Endodermal cell (in vitro differentiated cells): ENCODE measurements at regions not wholly inside any gene's neighbourhood (a gene's known extent, or its start where the extent isn't known, plus 50 kb on each side); places are given as distances from the start of the nearest gene placed in this dataset.

Source experiments
- DNase-seq: peaks from one replicate; pipeline ENCODE4 v3.0.0-alpha.2; 2017
- H3K27ac ChIP-seq: 2 replicates; pipeline ENCODE4 v1.5.1; 2013; ENCODE audit warnings: mild to moderate bottlenecking, low read depth, low read length, moderate library complexity
- H3K27me3 ChIP-seq: 2 replicates; pipeline ENCODE4 v1.6.1; 2013; ENCODE audit warnings: mild to moderate bottlenecking, low read length, moderate library complexity; ENCODE audit not compliant: insufficient read depth, control insufficient read depth, poor library complexity, severe bottlenecking
- H3K36me3 ChIP-seq: 2 replicates; pipeline ENCODE4 v1.7.0; 2013; ENCODE audit warnings: mild to moderate bottlenecking, low read length, moderate library complexity; ENCODE audit not compliant: control insufficient read depth, insufficient read depth
- H3K4me1 ChIP-seq: one replicate; pipeline ENCODE4 v1.7.0; 2013; ENCODE audit warnings: low read length; ENCODE audit not compliant: control insufficient read depth, insufficient read depth
- H3K4me3 ChIP-seq: 2 replicates; pipeline ENCODE4 v1.5.1; 2013; ENCODE audit warnings: mild to moderate bottlenecking, low read length, moderate library complexity
- H3K9ac ChIP-seq: 2 replicates; pipeline ENCODE4 v1.6.1; 2013; ENCODE audit warnings: mild to moderate bottlenecking, low read length, moderate library complexity; ENCODE audit not compliant: poor library complexity, severe bottlenecking; ENCODE audit errors: extremely low read depth
- H3K9me3 ChIP-seq: 2 replicates; pipeline ENCODE4 v1.6.1; 2013; ENCODE audit warnings: mild to moderate bottlenecking, low read length, moderate library complexity; ENCODE audit not compliant: control insufficient read depth
- H3K27ac Mint-ChIP-seq: 2 replicates; pipeline ENCODE4 v1.8.0; 2020; ENCODE audit warnings: mixed read lengths
- H3K27me3 Mint-ChIP-seq: 2 replicates; pipeline ENCODE4 v1.8.0; 2021; ENCODE audit warnings: mild to moderate bottlenecking, mixed read lengths; ENCODE audit not compliant: insufficient read depth
- H3K36me3 Mint-ChIP-seq: 2 replicates; pipeline ENCODE4 v1.8.0; 2020; ENCODE audit warnings: low read depth, mixed read lengths
- H3K4me1 Mint-ChIP-seq: 2 replicates; pipeline ENCODE4 v1.8.0; 2020; ENCODE audit warnings: mixed read lengths
- H3K4me3 Mint-ChIP-seq: 2 replicates; pipeline ENCODE4 v1.8.0; 2020; ENCODE audit warnings: mild to moderate bottlenecking, moderate library complexity, mixed read lengths
- H3K9me3 Mint-ChIP-seq: 2 replicates; pipeline ENCODE4 v1.8.0; 2020; ENCODE audit warnings: mild to moderate bottlenecking, mixed read lengths
- WGBS, 2 experiments: methylation state at CpG; one replicate each; pipeline versions ENCODE4 v1.1.5 to v1.1.7; 2013; ENCODE audit warnings: missing lambda C conversion rate in 2 of 2, mixed read lengths in 1 of 2; ENCODE audit not compliant: insufficient coverage in 1 of 2, insufficient read length in 1 of 2; 5-methylcytosine and 5-hydroxymethylcytosine counted together
- TF ChIP-seq, protein P1 (sequence below): fragments of 200-600 bp; sonication (generic); conservative IDR thresholded peaks from 2 replicates; pipeline ENCODE4 v1.5.0; 2021; ENCODE audit warnings: antibody characterized with exemption, mild to moderate bottlenecking

DNA sequence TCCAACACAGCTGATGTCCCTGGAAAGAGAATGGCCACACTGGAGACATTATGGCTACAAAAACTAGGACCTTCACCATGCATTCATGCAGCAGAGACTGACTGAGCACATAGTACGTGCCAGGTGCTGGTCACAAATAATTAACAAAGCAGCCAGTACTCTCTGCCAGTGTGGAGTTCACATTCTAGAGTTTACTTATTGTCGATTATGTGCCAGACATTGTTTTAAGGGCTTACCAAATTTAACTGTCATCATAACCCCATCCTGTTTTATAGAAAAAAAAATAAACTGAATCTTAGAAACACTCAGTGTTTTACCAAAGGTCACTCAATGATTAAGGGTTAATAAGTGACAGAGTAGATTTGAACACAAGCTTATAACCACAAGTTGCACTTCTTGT, 143.3 kb downstream of the RRAGC start:
- Histone ChIP-seq H3K4me3 (no peak overlapping the region), H3K36me3 (no peaks in the 10 kb centered on the region), H3K27me3 (peaks cover 7% of the 10 kb centered on the region), H3K27ac (no peak overlapping the region), H3K9ac (no peak overlapping the region), H3K4me1 (peaks cover 4% of the 10 kb centered on the region), H3K9me3 (peaks cover 12% of the 10 kb centered on the region)
- Mint-ChIP-seq H3K27me3 (peaks cover 30% of the 10 kb centered on the region), H3K36me3 (no peaks in the 10 kb centered on the region), H3K9me3 (peaks cover 4% of the 10 kb centered on the region), H3K4me3 (no peak overlapping the region), H3K4me1 (peaks cover 6% of the 10 kb centered on the region), H3K27ac (no peak overlapping the region)
- TF ChIP-seq, protein P1, sequence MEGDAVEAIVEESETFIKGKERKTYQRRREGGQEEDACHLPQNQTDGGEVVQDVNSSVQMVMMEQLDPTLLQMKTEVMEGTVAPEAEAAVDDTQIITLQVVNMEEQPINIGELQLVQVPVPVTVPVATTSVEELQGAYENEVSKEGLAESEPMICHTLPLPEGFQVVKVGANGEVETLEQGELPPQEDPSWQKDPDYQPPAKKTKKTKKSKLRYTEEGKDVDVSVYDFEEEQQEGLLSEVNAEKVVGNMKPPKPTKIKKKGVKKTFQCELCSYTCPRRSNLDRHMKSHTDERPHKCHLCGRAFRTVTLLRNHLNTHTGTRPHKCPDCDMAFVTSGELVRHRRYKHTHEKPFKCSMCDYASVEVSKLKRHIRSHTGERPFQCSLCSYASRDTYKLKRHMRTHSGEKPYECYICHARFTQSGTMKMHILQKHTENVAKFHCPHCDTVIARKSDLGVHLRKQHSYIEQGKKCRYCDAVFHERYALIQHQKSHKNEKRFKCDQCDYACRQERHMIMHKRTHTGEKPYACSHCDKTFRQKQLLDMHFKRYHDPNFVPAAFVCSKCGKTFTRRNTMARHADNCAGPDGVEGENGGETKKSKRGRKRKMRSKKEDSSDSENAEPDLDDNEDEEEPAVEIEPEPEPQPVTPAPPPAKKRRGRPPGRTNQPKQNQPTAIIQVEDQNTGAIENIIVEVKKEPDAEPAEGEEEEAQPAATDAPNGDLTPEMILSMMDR, result no peak
- WGBS, 2 experiments, result 91 to 100% methylated on average over 2 of the region's 2 CpGs
- DNase-seq, result no peak

DNA sequence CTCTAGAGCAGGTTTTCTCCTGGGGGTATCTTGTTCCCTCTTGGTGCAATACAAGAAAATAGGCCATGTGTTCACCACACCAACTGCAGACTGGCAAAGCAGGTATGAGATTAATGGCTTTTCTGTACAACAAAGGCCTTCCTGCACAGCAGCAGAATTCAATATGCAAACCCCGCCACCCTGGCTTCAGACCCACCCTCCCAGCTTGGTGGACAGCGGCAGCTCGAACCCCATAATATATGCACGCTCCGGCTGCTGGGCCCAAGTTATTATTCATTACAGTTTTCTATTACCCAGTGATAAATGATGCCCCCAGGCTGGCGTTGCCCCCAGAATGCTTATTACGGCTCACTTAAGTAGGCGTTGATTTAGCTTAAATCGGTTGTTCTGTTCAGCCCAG, 144.2 kb downstream of the RRAGC start:
- Histone ChIP-seq H3K4me3 (no peak overlapping the region), H3K27ac (peak overlapping the region; percentile 32), H3K27me3 (peaks cover 7% of the 10 kb centered on the region), H3K9me3 (peaks cover 12% of the 10 kb centered on the region), H3K36me3 (no peaks in the 10 kb centered on the region), H3K4me1 (peaks cover 8% of the 10 kb centered on the region), H3K9ac (no peak overlapping the region)
- Mint-ChIP-seq H3K36me3 (no peaks in the 10 kb centered on the region), H3K4me1 (peaks cover 12% of the 10 kb centered on the region), H3K9me3 (peaks cover 4% of the 10 kb centered on the region), H3K27me3 (peaks cover 23% of the 10 kb centered on the region), H3K27ac (no peak overlapping the region), H3K4me3 (no peak overlapping the region)
- TF ChIP-seq, protein P1, result no peak
- WGBS, 2 experiments, result 93 to 96% methylated on average over 9 of the region's 9 CpGs
- DNase-seq, result no peak

DNA sequence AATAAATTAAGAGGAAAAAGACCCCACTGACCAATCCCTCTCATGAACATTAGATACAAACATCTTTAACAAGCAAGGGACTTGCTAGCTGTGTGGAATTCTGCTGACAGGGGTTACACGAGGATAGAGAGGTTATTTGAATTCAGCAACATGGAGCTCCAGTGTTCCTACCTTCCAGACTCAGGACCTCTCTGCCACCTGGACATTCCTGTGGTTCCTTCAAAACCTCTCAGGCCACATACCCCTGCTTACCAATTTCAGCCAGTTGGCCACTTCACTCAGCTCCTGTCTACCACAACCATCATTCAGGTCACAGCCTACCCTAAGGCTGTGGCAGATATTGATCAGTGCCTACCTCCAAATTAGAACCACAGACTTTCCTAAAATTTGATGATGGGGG, 147.5 kb downstream of the RRAGC start:
- Histone ChIP-seq H3K9ac (no peak overlapping the region), H3K27me3 (peaks cover 7% of the 10 kb centered on the region), H3K27ac (no peak overlapping the region), H3K36me3 (no peaks in the 10 kb centered on the region), H3K9me3 (peaks cover 18% of the 10 kb centered on the region), H3K4me1 (peaks cover 8% of the 10 kb centered on the region), H3K4me3 (no peak overlapping the region)
- Mint-ChIP-seq H3K9me3 (peaks cover 4% of the 10 kb centered on the region), H3K4me1 (peaks cover 17% of the 10 kb centered on the region), H3K36me3 (no peaks in the 10 kb centered on the region), H3K27me3 (peaks cover 26% of the 10 kb centered on the region), H3K27ac (no peak overlapping the region), H3K4me3 (no peak overlapping the region)
- 89 to 96% methylated on average over 1 of the region's 1 CpG for WGBS, 2 experiments
- TF ChIP-seq, protein P1, result no peak
- DNase-seq, result no peak
